HG02610 (cell line): ENCODE measurements at regions not wholly inside any gene's neighbourhood (a gene's known extent, or its start where the extent isn't known, plus 50 kb on each side); places are given as distances from the start of the nearest gene placed in this dataset.
"Not testable (repeated sequence)": the region's sequence is repeated elsewhere in the genome, so short reads cannot be mapped to it uniquely, and the experiment has no call there.

Experiments
- ATAC-seq: cut with Tn5 transposase; IDR thresholded peaks from one replicate; pipeline ENCODE4 v1.9.1; 2021; ENCODE audit warnings: mild to moderate bottlenecking, moderate library complexity; ENCODE audit not compliant: unreplicated experiment

GRCh38 chr18:4557502-4557901 lies 102.4 kb upstream of the DLGAP1 start:
- ATAC-seq, result no peak

- no peak for ATAC-seq
Observed at GRCh38 chr18:4551001-4551360, 95.9 kb upstream of the DLGAP1 start.

GRCh38 chr18:4549164-4549872 lies 94.2 kb upstream of the DLGAP1 start:
- no peak for ATAC-seq

GRCh38 chr18:4547126-4547525 lies 92.0 kb upstream of the DLGAP1 start:
- ATAC-seq, result no peak

- ATAC-seq, result no peak
Observed at GRCh38 chr18:4544142-4544541, 89.0 kb upstream of the DLGAP1 start.

- ATAC-seq, result no peak
Observed at GRCh38 chr18:4543711-4544110, 88.6 kb upstream of the DLGAP1 start.

- ATAC-seq, result no peak
Observed at GRCh38 chr18:4541588-4541987, 86.5 kb upstream of the DLGAP1 start.

- ATAC-seq, result no peak
Observed at GRCh38 chr18:4536447-4536846, 81.3 kb upstream of the DLGAP1 start.

GRCh38 chr18:4528405-4528804 lies 73.3 kb upstream of the DLGAP1 start:
- ATAC-seq, result no peak

- not testable (repeated sequence) for ATAC-seq
Observed at GRCh38 chr18:4527826-4528225, 72.7 kb upstream of the DLGAP1 start.

GRCh38 chr18:4524096-4524495 lies 69.0 kb upstream of the DLGAP1 start:
- ATAC-seq, result no peak

- no peak for ATAC-seq
Observed at GRCh38 chr18:4511166-4511565, 56.1 kb upstream of the DLGAP1 start.

- ATAC-seq, result no peak
Observed at GRCh38 chr18:4510711-4511110, 55.6 kb upstream of the DLGAP1 start.

- no peak for ATAC-seq
Observed at GRCh38 chr18:4510160-4510559, 55.1 kb upstream of the DLGAP1 start.
